ENCODE measurements at regions not wholly inside any gene's neighbourhood (a gene's known extent, or its start where the extent isn't known, plus 50 kb on each side); places are given as distances from the start of the nearest gene placed in this dataset.

- no peaks in the 10 kb centered on the region for H3K36me3 ChIP-seq (ENCODE audit: control insufficient read depth in 2 of 2, extremely low read depth in 1 of 2, insufficient read depth in 2 of 2, low read length in 2 of 2)
- H3K79me2 ChIP-seq (ENCODE audit: control insufficient read depth, insufficient read depth, low read length) = no peaks in the 10 kb centered on the region
- H3K4me1 ChIP-seq (ENCODE audit: control insufficient read depth, extremely low read depth, insufficient read depth, low read length) = no peaks in the 10 kb centered on the region
- no peak overlapping the region for H3K4me3 ChIP-seq (replicated peaks in 1 of 3; ENCODE audit: insufficient read depth in 1 of 3, low read depth in 1 of 3, low read length in 3 of 3)
- H4K20me1 ChIP-seq (replicated peaks; ENCODE audit: control insufficient read depth, extremely low read depth, insufficient read depth, low read length) = no peaks in the 10 kb centered on the region
- dilution Hi-C loops (cut with MboI; ENCODE audit: extremely low pct_ligation_motif_present, low sequenced_read_pairs) = no loop called here
- FAIRE-seq (no peak), DNase-seq (ENCODE audit: low read depth, low spot score) (no peak)
- intact Hi-C loops (cut with micrococcal nuclease) = no loop called here
- POLR2A ChIA-PET = no interaction called here
- H3K9ac ChIP-seq (replicated peaks; ENCODE audit: extremely low read depth, insufficient read depth, low read length) = no peak overlapping the region
- H3K9me3 ChIP-seq (replicated peaks; ENCODE audit: control insufficient read depth, insufficient read depth, low read length) = no peaks in the 10 kb centered on the region
- CTCF ChIA-PET = no interaction called here
- BruUV-seq (replicated peaks) = no TSS peak
- H3K27me3 ChIP-seq (ENCODE audit: control insufficient read depth in 2 of 2, insufficient read depth in 2 of 2, low read length in 2 of 2) = no peaks in the 10 kb centered on the region
- no peak overlapping the region for H3K4me2 ChIP-seq (ENCODE audit: insufficient read depth, low read length)
- TF ChIP-seq, protein P1, sequence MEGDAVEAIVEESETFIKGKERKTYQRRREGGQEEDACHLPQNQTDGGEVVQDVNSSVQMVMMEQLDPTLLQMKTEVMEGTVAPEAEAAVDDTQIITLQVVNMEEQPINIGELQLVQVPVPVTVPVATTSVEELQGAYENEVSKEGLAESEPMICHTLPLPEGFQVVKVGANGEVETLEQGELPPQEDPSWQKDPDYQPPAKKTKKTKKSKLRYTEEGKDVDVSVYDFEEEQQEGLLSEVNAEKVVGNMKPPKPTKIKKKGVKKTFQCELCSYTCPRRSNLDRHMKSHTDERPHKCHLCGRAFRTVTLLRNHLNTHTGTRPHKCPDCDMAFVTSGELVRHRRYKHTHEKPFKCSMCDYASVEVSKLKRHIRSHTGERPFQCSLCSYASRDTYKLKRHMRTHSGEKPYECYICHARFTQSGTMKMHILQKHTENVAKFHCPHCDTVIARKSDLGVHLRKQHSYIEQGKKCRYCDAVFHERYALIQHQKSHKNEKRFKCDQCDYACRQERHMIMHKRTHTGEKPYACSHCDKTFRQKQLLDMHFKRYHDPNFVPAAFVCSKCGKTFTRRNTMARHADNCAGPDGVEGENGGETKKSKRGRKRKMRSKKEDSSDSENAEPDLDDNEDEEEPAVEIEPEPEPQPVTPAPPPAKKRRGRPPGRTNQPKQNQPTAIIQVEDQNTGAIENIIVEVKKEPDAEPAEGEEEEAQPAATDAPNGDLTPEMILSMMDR (IDR thresholded peaks at IDR 0.05; ENCODE audit: extremely low read depth in 1 of 2, insufficient read depth in 1 of 2, low read depth in 1 of 2, low read length in 2 of 2) = no peak
- TF ChIP-seq POLR2A (IDR thresholded peaks at IDR 0.05; ENCODE audit: low read depth, low read length) (no peak), POLR2AphosphoS5 (IDR thresholded peaks at IDR 0.05; ENCODE audit: insufficient read depth, low read depth, low read length) (no peak)
- H2AFZ ChIP-seq (ENCODE audit: low read depth, low read length) = no peak overlapping the region
- H3K27ac ChIP-seq (ENCODE audit: insufficient read depth, low read depth, low read length) = no peak overlapping the region
- no peaks in the 10 kb centered on the region for H3K9me1 ChIP-seq (replicated peaks; ENCODE audit: control insufficient read depth, extremely low read depth, insufficient read depth, low read length)
These were observed 52.9 kb upstream of the CCND2 start for GRCh38 chr12:4220536-4221257.

DNA sequence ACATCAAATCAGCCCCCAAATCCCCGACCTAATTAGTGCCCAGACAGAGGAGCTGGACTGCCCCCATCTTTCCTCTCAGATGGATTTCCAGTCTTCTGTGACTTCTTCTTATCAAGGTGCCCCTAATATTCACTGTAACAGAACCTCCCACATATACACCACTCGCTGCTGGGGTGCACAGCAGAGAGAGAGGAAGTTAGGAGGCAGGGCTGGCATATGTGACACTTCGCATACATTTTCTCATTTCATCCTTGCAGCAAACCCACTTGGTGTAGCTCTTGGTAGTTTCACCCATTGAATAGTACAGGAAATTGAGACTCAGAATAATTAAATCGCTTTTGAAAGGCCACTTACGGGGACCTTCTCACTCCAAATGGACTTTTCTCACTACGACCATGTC lies 56.5 kb upstream of the CCND2 start:
- H3K4me3 ChIP-seq (replicated peaks in 1 of 3; ENCODE audit: insufficient read depth in 1 of 3, low read depth in 1 of 3, low read length in 3 of 3) = no peak overlapping the region
- intact Hi-C loops (cut with micrococcal nuclease) = no loop called here
- H3K9me3 ChIP-seq (replicated peaks; ENCODE audit: control insufficient read depth, insufficient read depth, low read length) = no peaks in the 10 kb centered on the region
- ChIA-PET CTCF (no interaction called here), POLR2A (no interaction called here)
- H2AFZ ChIP-seq (ENCODE audit: low read depth, low read length) = no peak overlapping the region
- no peak for FAIRE-seq
- H3K9ac ChIP-seq (replicated peaks; ENCODE audit: extremely low read depth, insufficient read depth, low read length) = no peak overlapping the region
- TF ChIP-seq POLR2AphosphoS5 (IDR thresholded peaks at IDR 0.05; ENCODE audit: insufficient read depth, low read depth, low read length) = no peak
- TF ChIP-seq, protein P2, sequence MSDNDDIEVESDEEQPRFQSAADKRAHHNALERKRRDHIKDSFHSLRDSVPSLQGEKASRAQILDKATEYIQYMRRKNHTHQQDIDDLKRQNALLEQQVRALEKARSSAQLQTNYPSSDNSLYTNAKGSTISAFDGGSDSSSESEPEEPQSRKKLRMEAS (IDR thresholded peaks at IDR 0.05; ENCODE audit: insufficient read depth, insufficient read length) = no peak
- TF ChIP-seq POLR2A (IDR thresholded peaks at IDR 0.05; ENCODE audit: low read depth, low read length) = no peak
- TF ChIP-seq, protein P1 (IDR thresholded peaks at IDR 0.05; ENCODE audit: extremely low read depth in 1 of 2, insufficient read depth in 1 of 2, low read depth in 1 of 2, low read length in 2 of 2) = no peak
- TF ChIP-seq FOS (IDR thresholded peaks at IDR 0.05; ENCODE audit: borderline replicate concordance, insufficient read depth, low read length) = no peak
- TF ChIP-seq EZH2 (IDR thresholded peaks at IDR 0.05; ENCODE audit: borderline replicate concordance, low read depth, low read length, severe bottlenecking) = no peak
- no peak for TF ChIP-seq MYC (IDR thresholded peaks at IDR 0.05; ENCODE audit: low read depth, low read length)
- H3K9me1 ChIP-seq (replicated peaks; ENCODE audit: control insufficient read depth, extremely low read depth, insufficient read depth, low read length) = no peaks in the 10 kb centered on the region
- DNase-seq (ENCODE audit: low read depth, low spot score) = no peak
- no peak overlapping the region for H3K4me2 ChIP-seq (ENCODE audit: insufficient read depth, low read length)
- H3K27ac ChIP-seq (ENCODE audit: insufficient read depth, low read depth, low read length) = no peak overlapping the region
- H3K27me3 ChIP-seq (ENCODE audit: control insufficient read depth in 2 of 2, insufficient read depth in 2 of 2, low read length in 2 of 2) = no peaks in the 10 kb centered on the region
- H4K20me1 ChIP-seq (replicated peaks; ENCODE audit: control insufficient read depth, extremely low read depth, insufficient read depth, low read length) = no peaks in the 10 kb centered on the region
- no peaks in the 10 kb centered on the region for H3K4me1 ChIP-seq (ENCODE audit: control insufficient read depth, extremely low read depth, insufficient read depth, low read length)
- no TSS peak for BruUV-seq (replicated peaks)
- dilution Hi-C loops (cut with MboI; ENCODE audit: extremely low pct_ligation_motif_present, low sequenced_read_pairs) = no loop called here
- H3K36me3 ChIP-seq (ENCODE audit: control insufficient read depth in 2 of 2, extremely low read depth in 1 of 2, insufficient read depth in 2 of 2, low read length in 2 of 2) = no peaks in the 10 kb centered on the region
- H3K79me2 ChIP-seq (ENCODE audit: control insufficient read depth, insufficient read depth, low read length) = no peaks in the 10 kb centered on the region

All from endothelial cell of umbilical vein (primary cell).